ENCODE measurements at regions not wholly inside any gene's neighbourhood (a gene's known extent, or its start where the extent isn't known, plus 50 kb on each side); places are given as distances from the start of the nearest gene placed in this dataset.

DNA sequence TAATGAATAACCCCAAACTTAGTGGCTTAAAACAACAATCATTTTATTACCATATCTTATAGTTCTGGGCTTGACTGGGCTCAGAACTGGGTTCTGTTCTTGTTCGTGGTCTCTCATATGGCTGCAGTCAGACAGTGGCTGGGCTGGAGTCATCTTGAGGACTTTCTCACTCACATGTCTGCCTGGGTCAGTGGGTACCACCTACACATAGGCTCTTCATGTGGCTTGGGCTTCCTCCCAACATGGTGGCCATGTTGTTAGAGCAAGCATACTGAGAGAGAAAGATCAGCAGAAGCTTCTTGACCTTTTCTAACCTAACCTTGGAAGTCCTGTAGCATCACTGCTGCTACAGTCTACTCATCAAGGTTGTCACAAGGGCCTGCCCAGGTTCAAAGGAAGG is 158.6 kb upstream of the SDK2 start:
- TF ChIP-seq, protein P1, sequence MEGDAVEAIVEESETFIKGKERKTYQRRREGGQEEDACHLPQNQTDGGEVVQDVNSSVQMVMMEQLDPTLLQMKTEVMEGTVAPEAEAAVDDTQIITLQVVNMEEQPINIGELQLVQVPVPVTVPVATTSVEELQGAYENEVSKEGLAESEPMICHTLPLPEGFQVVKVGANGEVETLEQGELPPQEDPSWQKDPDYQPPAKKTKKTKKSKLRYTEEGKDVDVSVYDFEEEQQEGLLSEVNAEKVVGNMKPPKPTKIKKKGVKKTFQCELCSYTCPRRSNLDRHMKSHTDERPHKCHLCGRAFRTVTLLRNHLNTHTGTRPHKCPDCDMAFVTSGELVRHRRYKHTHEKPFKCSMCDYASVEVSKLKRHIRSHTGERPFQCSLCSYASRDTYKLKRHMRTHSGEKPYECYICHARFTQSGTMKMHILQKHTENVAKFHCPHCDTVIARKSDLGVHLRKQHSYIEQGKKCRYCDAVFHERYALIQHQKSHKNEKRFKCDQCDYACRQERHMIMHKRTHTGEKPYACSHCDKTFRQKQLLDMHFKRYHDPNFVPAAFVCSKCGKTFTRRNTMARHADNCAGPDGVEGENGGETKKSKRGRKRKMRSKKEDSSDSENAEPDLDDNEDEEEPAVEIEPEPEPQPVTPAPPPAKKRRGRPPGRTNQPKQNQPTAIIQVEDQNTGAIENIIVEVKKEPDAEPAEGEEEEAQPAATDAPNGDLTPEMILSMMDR (IDR thresholded peaks at IDR 0.05) = no peak
- TF ChIP-seq POLR2A (IDR thresholded peaks at IDR 0.05) (no peak), POLR2AphosphoS5 (IDR thresholded peaks at IDR 0.05) (no peak), EP300 (IDR thresholded peaks at IDR 0.05; ENCODE audit: low read depth) (no peak)

Data from transverse colon (tissue), 4 donors.